Choroid plexus epithelial cell (primary cell): ENCODE measurements at regions not wholly inside any gene's neighbourhood (a gene's known extent, or its start where the extent isn't known, plus 50 kb on each side); places are given as distances from the start of the nearest gene placed in this dataset.

Source experiments
- DNase-seq: peaks from one replicate; pipeline ENCODE4 v3.0.0-alpha.2; 2010; ENCODE audit warnings: low read depth
- H3K4me3 ChIP-seq: 2 replicates; pipeline ENCODE4 v1.5.1; 2011; ENCODE audit warnings: low read depth, mild to moderate bottlenecking, control low read depth, low read length, moderate library complexity
- TF ChIP-seq, protein P1 (sequence below): conservative IDR thresholded peaks from 2 replicates; pipeline ENCODE4 v1.5.1; 2011; ENCODE audit warnings: low read depth, mild to moderate bottlenecking, control low read depth, inconsistent platforms, low read length, moderate library complexity

DNA sequence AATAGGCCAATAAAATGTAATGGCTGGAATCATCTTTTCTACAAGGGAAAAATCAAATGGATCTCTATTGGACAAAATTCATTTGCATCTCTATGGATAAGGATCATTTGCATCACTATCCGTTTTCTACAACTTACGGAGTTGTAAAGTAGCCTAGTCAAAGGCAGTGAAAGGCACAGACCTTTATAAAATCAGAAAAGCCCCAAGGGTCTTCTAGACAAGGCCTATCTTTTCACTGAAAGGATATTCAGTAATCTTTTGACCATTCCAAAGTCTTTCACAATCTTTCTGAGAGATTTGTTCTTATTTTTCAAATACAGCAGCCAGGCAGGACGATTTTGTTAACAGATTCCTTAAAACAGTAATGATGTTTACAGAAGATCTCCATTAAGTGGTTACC is 119.5 kb upstream of the JADE1 start:
- no peak overlapping the region for H3K4me3 ChIP-seq
- TF ChIP-seq, protein P1, sequence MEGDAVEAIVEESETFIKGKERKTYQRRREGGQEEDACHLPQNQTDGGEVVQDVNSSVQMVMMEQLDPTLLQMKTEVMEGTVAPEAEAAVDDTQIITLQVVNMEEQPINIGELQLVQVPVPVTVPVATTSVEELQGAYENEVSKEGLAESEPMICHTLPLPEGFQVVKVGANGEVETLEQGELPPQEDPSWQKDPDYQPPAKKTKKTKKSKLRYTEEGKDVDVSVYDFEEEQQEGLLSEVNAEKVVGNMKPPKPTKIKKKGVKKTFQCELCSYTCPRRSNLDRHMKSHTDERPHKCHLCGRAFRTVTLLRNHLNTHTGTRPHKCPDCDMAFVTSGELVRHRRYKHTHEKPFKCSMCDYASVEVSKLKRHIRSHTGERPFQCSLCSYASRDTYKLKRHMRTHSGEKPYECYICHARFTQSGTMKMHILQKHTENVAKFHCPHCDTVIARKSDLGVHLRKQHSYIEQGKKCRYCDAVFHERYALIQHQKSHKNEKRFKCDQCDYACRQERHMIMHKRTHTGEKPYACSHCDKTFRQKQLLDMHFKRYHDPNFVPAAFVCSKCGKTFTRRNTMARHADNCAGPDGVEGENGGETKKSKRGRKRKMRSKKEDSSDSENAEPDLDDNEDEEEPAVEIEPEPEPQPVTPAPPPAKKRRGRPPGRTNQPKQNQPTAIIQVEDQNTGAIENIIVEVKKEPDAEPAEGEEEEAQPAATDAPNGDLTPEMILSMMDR, result no peak
- DNase-seq, result no peak

DNA sequence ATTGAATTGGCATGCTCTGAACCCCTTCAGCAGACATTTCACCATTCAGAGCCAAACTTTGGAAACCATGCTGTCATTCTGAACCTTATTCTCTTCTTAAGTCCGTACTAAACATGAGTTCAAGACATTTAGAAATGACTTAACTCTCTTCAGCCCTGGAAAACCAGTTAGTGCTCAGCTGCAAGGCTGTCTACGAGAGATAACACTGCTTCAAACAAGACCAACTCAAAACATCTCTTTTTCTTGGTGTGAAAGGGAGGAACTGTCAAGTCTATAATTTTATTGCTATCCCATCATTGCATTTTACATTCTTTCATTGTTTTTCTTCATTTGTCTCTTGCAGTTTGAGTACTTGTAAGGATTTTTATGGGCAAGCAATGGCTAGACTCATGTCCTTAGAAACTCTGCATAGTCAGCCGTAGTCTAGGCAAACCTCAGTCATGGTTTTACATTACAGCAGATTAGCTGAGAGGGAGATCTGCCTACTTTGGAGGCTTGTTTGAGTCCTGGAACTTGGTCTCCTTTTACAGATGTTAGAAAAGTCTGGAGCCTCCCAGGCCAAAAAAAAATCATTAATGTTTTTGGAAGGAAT is 120.6 kb upstream of the JADE1 start:
- H3K4me3 ChIP-seq, result no peak overlapping the region
- TF ChIP-seq, protein P1, result no peak
- DNase-seq, result no peak

DNA sequence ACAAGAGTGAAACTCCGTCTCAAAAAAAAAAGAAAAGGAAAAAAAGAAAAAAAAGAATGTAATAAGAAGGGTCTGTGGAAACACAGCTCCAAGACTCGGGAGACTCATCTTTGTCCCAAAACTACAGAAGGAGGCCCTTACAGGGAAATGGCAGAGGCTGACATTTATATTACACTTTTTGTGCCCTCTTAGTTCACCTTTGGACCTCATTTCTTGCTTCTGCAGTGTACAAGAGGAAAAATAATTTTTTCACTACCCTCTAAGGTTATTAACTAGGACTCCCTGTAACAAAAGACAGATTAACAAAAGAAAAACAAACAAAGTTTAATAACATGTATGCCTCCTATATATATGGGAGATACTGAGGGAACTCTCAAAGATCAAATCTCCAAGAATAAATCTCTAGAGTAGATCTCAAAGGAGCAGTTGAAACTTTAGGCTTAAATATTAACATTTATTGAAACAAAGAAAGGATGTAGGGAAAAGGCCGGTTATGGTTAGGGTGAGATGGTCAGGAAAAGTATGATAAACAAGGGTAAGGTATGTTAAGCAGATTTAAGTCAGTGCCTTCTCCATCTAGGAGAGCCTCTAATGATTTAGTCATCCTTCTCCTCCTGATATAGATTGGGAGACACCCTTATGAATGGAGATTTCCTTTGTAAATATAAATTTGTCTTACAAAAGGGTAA is 121.3 kb upstream of the JADE1 start:
- TF ChIP-seq, protein P1, result no peak
- no peak for DNase-seq
- no peak overlapping the region for H3K4me3 ChIP-seq

DNA sequence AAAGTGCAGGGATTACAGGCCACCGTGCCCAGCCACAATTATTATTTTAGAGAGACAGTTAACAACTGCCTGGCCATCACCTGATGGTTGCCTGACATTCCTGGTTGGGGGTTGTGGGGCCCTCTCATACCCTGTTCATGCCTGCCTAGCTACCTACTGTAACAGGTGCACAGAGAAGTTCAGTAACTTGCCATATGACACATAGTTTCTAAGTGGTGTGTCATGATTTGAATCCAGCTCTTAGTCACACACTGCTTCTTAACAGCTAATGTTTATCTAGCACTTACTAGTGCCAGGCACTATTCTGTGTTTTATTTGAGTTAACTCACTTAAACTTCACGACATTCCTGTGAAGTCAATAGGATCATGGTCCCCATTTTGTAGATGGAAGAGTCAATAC is 122.7 kb upstream of the JADE1 start:
- TF ChIP-seq, protein P1, result no peak
- no peak for DNase-seq
- H3K4me3 ChIP-seq, result no peak overlapping the region

DNA sequence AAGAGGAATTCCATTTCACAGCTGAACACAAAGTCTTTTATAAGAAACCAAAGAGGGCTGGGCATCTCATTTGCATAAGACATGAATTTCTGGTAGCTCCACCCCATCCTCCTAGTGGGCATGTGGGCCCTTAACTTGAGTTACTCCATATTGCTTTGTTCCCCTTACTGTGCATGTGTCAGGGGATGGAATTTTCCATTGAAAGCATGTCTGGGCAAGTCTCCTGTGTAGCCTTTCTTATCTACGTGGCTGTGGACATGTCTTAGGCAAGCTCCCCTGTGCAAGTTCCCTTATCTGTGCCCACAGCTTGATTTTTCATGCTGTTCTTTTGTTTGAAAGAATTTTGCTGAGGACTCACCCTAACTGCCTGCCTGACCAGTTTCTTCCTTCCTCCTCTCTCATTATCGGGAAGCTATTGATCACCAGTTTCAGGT is 123.5 kb upstream of the JADE1 start:
- TF ChIP-seq, protein P1, result no peak
- DNase-seq, result peak; percentile 43
- H3K4me3 ChIP-seq, result no peak overlapping the region

DNA sequence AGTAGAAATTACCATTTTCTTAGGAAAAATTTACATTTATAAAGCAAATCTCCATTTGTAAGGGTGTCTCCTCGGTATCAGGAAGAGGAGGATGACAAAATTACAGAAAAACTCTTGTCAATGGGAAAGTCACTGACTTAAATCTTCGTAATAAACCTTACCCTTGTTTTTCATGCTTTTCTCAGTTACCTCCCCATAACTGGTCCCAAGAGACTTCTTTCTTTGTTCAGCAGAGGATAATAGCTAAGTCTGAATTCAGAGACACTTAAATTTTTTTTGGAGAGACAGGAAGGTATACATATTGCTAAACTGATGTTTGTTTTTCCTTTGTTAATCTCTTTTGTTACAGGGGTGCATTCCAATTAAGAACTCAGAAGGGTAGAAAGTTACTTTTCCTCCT is 125.5 kb upstream of the JADE1 start:
- H3K4me3 ChIP-seq, result no peak overlapping the region
- TF ChIP-seq, protein P1, result no peak
- DNase-seq, result no peak

DNA sequence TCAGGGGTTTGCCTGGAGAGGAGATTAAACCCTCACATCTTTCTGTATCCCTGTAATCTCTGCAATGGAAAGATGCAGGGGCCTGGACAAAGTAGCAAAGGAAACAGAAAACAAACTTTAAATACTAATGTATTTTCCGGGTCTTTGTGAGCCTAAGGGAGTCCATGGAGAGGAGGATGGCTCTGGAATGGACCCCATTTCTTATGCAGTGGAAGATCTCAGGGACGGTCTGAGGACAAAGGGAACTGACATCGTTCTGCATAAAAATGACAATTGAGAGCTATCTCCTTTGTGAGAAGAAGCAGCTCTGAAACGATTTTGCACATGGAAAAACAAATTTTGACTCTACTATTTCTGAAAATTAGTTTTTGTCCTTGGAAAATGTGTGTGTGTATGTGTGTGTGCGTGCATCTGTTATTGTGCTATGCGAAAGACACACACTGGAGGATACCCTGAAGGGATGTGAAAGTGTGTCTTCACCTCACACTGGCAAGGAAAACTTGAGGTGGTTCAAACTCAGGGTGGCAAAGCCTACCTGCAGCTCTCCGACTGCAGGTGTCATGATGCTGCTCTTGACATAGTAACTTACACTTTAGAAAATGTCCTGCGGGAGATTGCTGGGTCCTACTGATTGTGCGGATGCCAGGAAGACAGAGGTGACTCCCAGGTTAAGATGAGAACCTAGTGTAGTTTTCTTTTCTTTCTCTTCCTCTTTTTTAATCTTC is 126.4 kb upstream of the JADE1 start:
- TF ChIP-seq, protein P1, result no peak
- DNase-seq, result no peak
- no peak overlapping the region for H3K4me3 ChIP-seq
